ENCODE measurements at regions not wholly inside any gene's neighbourhood (a gene's known extent, or its start where the extent isn't known, plus 50 kb on each side); places are given as distances from the start of the nearest gene placed in this dataset.

DNA sequence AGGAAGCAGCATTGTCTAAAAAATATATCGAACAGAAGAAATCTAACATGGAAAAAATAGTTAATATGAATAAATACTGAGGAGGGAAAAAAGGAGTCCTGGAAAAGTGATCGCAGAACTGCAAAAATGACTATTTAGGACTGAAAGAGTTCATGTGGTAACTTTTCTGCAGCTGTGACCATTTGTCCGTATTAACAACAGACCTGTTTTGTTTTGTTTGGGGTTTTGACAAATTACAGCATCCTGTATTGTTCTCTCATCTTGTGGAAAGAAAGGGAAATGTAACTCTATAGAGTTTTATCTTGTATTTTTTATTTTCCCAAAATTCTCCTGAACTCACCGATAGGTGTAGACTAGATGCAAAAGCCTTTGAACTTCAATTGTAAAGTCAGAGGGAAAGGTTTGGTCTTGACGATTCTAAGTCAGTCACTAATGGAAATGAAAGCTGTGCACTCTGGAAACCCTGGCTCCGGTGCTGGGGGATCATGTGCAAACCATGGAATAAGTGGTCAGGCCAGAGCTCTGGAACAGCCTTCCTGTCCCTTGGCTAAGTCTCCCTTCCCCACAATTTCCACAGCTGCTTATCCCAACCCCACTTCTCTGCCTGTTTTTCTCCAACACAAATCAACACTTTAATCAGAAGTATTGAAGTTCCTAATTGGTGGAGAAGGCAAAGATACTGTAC lies 51.2 kb upstream of the MARCKS start:
- DNase-seq: no peak
